Glutamatergic neuron (in vitro differentiated cells): ENCODE measurements at regions not wholly inside any gene's neighbourhood (a gene's known extent, or its start where the extent isn't known, plus 50 kb on each side); places are given as distances from the start of the nearest gene placed in this dataset.
A peak's percentile ranks its signal among the peaks of the same experiment; 100 is the strongest.
"Not testable (repeated sequence)": the region's sequence is repeated elsewhere in the genome, so short reads cannot be mapped to it uniquely, and the experiment has no call there.

Source experiments
- DNase-seq: peaks from one replicate; pipeline ENCODE4 v3.0.0; 2022
- H3K27ac Mint-ChIP-seq: one replicate; pipeline ENCODE4 v1.8.0; 2020; ENCODE audit warnings: mild to moderate bottlenecking, mixed read lengths, inconsistent platforms; ENCODE audit not compliant: unreplicated experiment
- H3K27me3 Mint-ChIP-seq: one replicate; pipeline ENCODE4 v1.8.0; 2020; ENCODE audit warnings: mild to moderate bottlenecking, moderate library complexity, mixed read lengths, inconsistent platforms; ENCODE audit not compliant: unreplicated experiment
- H3K36me3 Mint-ChIP-seq: one replicate; pipeline ENCODE4 v1.8.0; 2020; ENCODE audit warnings: mild to moderate bottlenecking, mixed read lengths, inconsistent platforms; ENCODE audit not compliant: unreplicated experiment
- H3K4me1 Mint-ChIP-seq: one replicate; pipeline ENCODE4 v1.8.0; 2020; ENCODE audit warnings: mild to moderate bottlenecking, low read depth, mixed read lengths, inconsistent platforms; ENCODE audit not compliant: unreplicated experiment
- H3K4me3 Mint-ChIP-seq: one replicate; pipeline ENCODE4 v1.8.0; 2020; ENCODE audit warnings: mild to moderate bottlenecking, mixed read lengths, inconsistent platforms; ENCODE audit not compliant: unreplicated experiment
- H3K9me3 Mint-ChIP-seq: one replicate; pipeline ENCODE4 v1.8.0; 2020; ENCODE audit warnings: mild to moderate bottlenecking, moderate library complexity, mixed read lengths, inconsistent platforms; ENCODE audit not compliant: unreplicated experiment
- TF ChIP-seq, protein P1 (sequence below): fragments of 200-600 bp; sonication (generic); IDR thresholded peaks from one replicate; pipeline ENCODE4 v1.5.0; 2021; ENCODE audit not compliant: partially characterized antibody, unreplicated experiment

DNA sequence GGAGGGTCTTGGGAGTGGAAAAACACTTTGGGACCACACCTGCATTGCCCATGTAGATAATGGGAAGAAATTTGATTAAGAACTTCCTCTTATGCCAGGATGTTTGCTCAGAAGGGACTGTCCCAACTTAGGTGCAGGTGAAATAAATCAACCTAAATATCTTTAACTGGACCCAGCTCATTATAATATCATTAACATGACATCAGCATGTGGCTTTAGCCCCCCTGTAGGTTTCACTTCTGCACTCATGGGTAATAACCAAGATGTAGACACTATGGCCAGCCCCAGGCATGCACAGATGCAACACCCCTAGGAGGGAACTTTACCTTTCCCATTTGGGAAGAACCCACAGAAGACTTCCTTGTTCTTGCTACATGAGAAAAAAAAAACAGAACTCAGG lies 227.4 kb upstream of the ZNF804A start:
- Mint-ChIP-seq H3K27ac (no peak overlapping the region), H3K4me1 (no peaks in the 10 kb centered on the region), H3K4me3 (no peak overlapping the region), H3K27me3 (no peaks in the 10 kb centered on the region), H3K36me3 (no peaks in the 10 kb centered on the region), H3K9me3 (no peaks in the 10 kb centered on the region)
- TF ChIP-seq, protein P1, sequence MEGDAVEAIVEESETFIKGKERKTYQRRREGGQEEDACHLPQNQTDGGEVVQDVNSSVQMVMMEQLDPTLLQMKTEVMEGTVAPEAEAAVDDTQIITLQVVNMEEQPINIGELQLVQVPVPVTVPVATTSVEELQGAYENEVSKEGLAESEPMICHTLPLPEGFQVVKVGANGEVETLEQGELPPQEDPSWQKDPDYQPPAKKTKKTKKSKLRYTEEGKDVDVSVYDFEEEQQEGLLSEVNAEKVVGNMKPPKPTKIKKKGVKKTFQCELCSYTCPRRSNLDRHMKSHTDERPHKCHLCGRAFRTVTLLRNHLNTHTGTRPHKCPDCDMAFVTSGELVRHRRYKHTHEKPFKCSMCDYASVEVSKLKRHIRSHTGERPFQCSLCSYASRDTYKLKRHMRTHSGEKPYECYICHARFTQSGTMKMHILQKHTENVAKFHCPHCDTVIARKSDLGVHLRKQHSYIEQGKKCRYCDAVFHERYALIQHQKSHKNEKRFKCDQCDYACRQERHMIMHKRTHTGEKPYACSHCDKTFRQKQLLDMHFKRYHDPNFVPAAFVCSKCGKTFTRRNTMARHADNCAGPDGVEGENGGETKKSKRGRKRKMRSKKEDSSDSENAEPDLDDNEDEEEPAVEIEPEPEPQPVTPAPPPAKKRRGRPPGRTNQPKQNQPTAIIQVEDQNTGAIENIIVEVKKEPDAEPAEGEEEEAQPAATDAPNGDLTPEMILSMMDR = no peak
- DNase-seq = no peak

DNA sequence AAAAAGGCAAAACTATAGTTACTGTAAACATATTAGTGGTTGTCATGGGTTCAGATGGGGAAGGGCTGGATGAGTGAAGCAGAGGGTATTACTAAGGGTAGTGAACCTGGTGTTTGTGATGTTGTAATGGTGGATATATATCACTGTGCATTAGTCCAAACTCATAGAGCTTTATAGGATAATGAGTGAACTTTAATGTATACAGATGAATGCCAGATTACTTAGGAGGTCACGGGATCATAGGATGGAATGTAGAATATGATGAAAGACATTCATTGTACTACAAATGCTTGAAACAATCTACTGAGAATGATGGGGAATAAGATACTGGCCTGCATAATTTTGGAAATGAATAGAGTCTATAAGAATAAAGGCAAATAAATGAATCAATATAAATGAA lies 226.7 kb upstream of the ZNF804A start:
- Mint-ChIP-seq H3K27ac (no peak overlapping the region), H3K27me3 (no peaks in the 10 kb centered on the region), H3K4me3 (no peak overlapping the region), H3K36me3 (no peaks in the 10 kb centered on the region), H3K9me3 (no peaks in the 10 kb centered on the region), H3K4me1 (no peaks in the 10 kb centered on the region)
- DNase-seq = no peak
- TF ChIP-seq, protein P1 = no peak

DNA sequence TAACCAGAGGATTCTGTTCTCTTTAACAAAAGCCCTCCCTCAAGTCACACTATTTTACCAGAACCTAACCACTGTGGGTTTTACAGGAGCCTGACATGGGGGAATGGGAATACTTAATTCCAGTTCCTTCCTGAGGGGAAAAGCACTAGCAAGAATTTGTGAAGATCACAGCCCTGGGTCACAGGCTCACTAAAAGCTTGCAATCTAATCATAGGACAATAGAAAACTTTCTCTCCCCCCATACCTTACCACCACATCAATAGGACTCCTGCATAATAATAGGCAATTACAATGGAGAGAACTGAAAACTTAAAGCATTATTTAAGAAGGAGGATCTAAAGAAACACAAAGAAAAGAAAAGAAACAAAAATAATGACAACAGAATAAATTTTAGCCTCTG lies 225.8 kb upstream of the ZNF804A start:
- no peak overlapping the region for H3K4me3 Mint-ChIP-seq
- H3K36me3 Mint-ChIP-seq = no peaks in the 10 kb centered on the region
- TF ChIP-seq, protein P1 = no peak
- no peaks in the 10 kb centered on the region for H3K27me3 Mint-ChIP-seq
- H3K4me1 Mint-ChIP-seq = no peaks in the 10 kb centered on the region
- DNase-seq = no peak
- H3K9me3 Mint-ChIP-seq = no peaks in the 10 kb centered on the region
- H3K27ac Mint-ChIP-seq = no peak overlapping the region

DNA sequence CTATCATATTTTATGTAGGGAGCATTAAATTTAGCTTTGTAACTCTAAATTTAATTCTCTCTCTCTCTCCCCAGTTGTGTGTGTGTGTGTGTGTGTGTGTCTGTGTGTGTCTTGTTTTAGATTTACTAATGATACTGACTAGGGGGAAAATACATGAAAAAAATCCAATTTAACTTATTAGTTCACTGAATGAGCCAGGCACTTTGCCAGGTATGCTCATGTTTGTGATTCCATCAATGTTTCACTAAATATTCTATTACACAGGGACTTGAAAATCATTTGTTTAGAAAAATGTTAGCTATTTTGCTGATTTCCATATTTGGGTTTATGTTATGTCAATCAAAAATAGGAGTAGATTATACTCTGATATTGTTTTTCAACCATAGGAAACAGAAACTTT lies 203.7 kb upstream of the ZNF804A start:
- no peak overlapping the region for H3K4me3 Mint-ChIP-seq
- TF ChIP-seq, protein P1 = no peak
- no peaks in the 10 kb centered on the region for H3K36me3 Mint-ChIP-seq
- H3K4me1 Mint-ChIP-seq = no peaks in the 10 kb centered on the region
- H3K27me3 Mint-ChIP-seq = no peaks in the 10 kb centered on the region
- DNase-seq = no peak
- no peak overlapping the region for H3K27ac Mint-ChIP-seq
- no peaks in the 10 kb centered on the region for H3K9me3 Mint-ChIP-seq

DNA sequence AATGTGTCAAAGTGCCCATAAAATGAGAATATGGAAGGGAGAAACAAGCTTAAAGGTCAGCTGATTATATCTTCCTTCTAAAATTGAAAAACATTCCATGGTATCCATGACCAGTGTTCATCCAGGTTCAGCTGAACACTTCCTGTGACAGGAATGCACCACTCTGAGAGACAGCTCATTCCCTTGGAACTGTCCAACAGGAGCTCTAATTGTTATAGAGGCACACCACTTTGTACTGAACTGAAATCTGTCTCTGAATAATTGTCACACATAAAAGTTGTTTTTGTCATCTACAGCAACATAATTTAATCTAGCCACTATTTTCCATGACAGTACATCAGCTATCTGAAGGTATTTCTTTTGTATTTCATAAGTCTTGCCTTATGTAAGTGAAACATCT lies 195.9 kb upstream of the ZNF804A start:
- Mint-ChIP-seq H3K27me3 (no peaks in the 10 kb centered on the region), H3K27ac (no peak overlapping the region), H3K9me3 (no peaks in the 10 kb centered on the region), H3K4me1 (no peaks in the 10 kb centered on the region), H3K4me3 (no peak overlapping the region), H3K36me3 (peaks cover 3% of the 10 kb centered on the region)
- DNase-seq = no peak
- TF ChIP-seq, protein P1 = no peak

DNA sequence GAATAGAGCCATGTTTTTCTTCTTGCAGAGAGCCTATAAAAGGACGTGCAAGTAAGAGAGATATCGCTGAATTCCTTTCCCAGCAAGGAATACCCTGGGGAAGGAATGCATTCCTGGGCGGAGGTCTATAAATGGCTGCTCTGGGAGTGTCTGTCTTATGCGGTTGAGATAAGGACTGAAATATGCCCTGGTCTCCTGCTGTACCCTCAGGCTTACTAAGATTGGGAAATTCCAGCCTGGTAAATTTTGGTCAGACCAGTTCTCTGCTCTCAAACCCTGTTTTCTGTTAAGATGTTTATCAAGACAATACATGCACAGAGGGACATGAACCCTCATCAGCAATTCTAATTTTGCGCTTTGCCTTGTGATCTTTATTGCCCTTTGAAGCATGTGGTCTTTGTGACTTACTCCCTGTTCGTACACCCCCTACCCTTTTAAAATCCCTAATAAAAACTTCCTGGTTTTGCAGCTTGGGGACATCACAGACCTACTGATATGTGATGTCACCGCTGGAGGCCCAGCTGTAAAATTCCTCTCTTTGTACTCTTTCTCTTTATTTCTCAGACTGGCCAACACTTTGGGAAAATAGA lies 191.2 kb upstream of the ZNF804A start:
- peaks cover 10% of the 10 kb centered on the region for H3K36me3 Mint-ChIP-seq
- H3K27ac Mint-ChIP-seq, H3K9me3 Mint-ChIP-seq, H3K27me3 Mint-ChIP-seq, H3K4me1 Mint-ChIP-seq, H3K4me3 Mint-ChIP-seq: not testable (repeated sequence)
- DNase-seq = peak; percentile 13
